MG63 (cell line): ENCODE measurements at regions not wholly inside any gene's neighbourhood (a gene's known extent, or its start where the extent isn't known, plus 50 kb on each side); places are given as distances from the start of the nearest gene placed in this dataset.

Experiments
- DNase-seq: peaks from one replicate; pipeline ENCODE4 v3.0.0-alpha.2; 2020
- H3K27me3 ChIP-seq: fragments of 250-450 bp; sonication (Bioruptor Pico); 2 replicates; pipeline ENCODE4 v1.5.1; 2020; ENCODE audit warnings: mild to moderate bottlenecking, moderate library complexity
- H3K36me3 ChIP-seq: fragments of 250-450 bp; sonication (Bioruptor Pico); 2 replicates; pipeline ENCODE4 v1.5.1; 2020; ENCODE audit warnings: mild to moderate bottlenecking, moderate library complexity
- H3K4me3 ChIP-seq: fragments of 250-450 bp; sonication (Bioruptor Pico); 2 replicates; pipeline ENCODE4 v1.5.1; 2020; ENCODE audit warnings: mild to moderate bottlenecking, moderate library complexity
- H3K9me3 ChIP-seq: fragments of 250-450 bp; sonication (Bioruptor Pico); 2 replicates; pipeline ENCODE4 v1.5.1; 2020; ENCODE audit warnings: mild to moderate bottlenecking, moderate library complexity

GRCh38 chr5:68352166-68352565 lies 136.6 kb downstream of the PIK3R1 start:
- Histone ChIP-seq H3K4me3 (no peak overlapping the region), H3K27me3 (no peaks in the 10 kb centered on the region), H3K9me3 (peaks cover 2% of the 10 kb centered on the region; the same call in 1 of the 2 replicates), H3K36me3 (no peaks in the 10 kb centered on the region)
- DNase-seq = no peak

DNA sequence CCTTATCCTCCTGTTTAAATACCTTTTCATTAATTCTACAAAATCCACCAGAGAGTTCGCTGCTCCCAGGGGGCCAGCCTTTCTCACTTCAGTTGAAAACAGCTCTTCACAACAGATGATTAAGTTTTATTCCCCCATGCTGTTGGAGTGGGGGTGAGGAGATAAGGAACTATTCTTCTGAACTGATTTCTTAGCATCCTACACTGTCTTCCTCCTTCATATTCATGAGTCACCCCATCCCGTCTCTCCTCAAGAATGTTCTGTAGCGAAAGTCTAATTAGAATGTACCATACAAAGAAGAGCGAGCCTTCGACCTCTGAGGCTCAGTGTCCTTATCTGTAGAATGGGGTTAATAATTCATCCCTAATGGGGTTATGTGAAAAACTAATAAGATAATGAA lies 138.0 kb downstream of the PIK3R1 start:
- Histone ChIP-seq H3K9me3 (peaks cover 2% of the 10 kb centered on the region; the same call in 1 of the 2 replicates), H3K36me3 (no peaks in the 10 kb centered on the region), H3K27me3 (no peaks in the 10 kb centered on the region), H3K4me3 (no peak overlapping the region)
- DNase-seq = no peak

DNA sequence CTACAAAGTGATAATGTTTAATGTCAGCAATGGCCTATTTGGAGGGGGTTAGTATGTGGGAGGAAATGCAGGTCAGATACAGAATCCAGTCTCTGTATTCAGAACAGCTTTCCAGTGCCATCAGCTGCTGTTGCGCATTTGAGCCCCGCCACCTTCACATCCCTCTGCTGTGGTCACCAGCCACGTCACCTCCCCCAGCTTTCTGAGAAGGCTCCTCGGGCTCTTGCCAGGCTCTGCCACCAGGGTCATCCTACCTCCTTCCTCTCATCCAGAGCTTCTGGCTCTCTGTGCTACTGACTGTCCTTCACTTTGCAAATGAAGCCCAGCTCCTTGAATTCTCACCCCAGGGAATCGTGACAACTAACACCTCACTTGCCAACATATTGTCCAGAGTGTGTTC lies 138.8 kb downstream of the PIK3R1 start:
- Histone ChIP-seq H3K27me3 (no peaks in the 10 kb centered on the region), H3K4me3 (no peak overlapping the region), H3K9me3 (no peaks in the 10 kb centered on the region), H3K36me3 (no peaks in the 10 kb centered on the region)
- DNase-seq = no peak

DNA sequence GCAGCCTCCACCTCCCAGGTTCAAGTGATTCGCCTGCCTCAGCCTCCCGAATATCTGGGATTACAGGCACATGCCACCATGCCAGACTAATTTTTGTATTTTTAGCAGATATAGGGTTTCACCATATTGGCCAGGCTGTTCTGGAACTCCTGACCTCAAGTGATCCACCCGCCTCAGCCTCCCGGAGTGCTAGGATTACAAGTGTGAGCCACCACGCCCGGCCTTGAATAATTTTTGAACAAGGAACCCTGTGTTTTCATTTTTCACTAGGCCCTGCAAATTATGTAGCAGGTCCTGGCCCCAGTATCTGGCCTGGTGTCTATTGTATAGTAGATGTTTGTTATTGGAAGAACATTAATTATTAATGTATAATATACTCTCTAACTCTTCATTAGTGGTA lies 140.7 kb downstream of the PIK3R1 start:
- Histone ChIP-seq H3K9me3 (no peaks in the 10 kb centered on the region), H3K4me3 (no peak overlapping the region), H3K27me3 (no peaks in the 10 kb centered on the region), H3K36me3 (no peaks in the 10 kb centered on the region)
- no peak for DNase-seq

DNA sequence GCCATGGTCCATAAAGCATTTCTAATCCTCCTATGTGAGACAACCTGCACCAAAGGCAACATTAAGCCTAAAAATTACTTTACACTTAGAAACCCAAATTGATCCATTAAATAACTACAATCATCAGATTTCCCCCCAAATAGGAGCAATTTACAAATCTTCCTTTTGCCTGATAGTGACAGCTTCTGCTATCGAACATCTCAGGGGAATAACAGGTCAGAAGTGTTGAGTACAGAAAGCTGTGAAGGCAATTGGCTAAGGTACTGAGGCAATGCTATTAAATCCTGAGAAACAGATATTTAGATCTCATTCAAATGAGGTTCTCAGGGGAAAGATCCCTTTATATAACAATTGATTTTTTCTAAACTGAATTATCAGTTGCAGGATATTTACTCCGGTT lies 141.1 kb downstream of the PIK3R1 start:
- DNase-seq = no peak
- Histone ChIP-seq H3K27me3 (no peaks in the 10 kb centered on the region), H3K9me3 (no peaks in the 10 kb centered on the region), H3K36me3 (no peaks in the 10 kb centered on the region), H3K4me3 (no peak overlapping the region)

DNA sequence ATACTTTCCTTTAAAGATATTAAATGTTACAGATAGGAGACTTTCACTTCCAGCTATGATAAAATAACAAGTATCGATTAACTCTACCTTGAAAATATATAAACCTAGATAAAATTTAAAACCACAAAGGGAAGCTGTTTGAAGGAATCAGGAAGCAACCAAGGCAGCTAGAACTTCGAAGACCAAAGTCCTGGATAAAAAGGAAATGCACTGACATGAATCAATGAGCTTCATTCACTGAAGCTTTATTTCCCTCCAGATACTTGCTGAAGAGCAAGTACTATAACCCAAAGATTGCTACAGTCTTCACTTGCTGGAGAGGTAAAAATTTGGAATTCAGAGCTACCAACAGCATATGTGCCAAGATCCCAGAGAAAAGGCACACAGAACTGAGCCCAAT lies 144.1 kb downstream of the PIK3R1 start:
- Histone ChIP-seq H3K27me3 (no peaks in the 10 kb centered on the region), H3K36me3 (no peaks in the 10 kb centered on the region), H3K9me3 (no peaks in the 10 kb centered on the region), H3K4me3 (no peak overlapping the region)
- DNase-seq = no peak

DNA sequence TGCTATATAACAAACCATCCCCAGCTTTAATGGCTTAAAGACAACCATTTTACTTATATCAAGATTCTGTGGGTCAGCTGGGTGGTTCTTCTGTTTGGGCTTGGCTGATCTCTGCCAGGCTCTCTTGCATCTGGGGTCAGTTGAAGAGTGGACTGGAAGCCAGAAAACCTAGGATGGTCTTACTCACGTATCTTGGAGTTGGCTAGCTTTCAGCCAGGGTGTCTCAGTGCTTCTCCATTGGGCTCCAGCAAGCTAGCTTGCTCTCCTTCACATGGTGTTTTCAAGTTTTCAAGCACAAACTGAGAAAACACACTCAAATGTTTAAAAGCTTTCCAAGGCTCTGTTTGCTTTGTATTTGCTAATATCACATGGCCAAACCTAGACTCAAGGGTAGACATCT lies 146.8 kb downstream of the PIK3R1 start:
- DNase-seq = no peak

DNA sequence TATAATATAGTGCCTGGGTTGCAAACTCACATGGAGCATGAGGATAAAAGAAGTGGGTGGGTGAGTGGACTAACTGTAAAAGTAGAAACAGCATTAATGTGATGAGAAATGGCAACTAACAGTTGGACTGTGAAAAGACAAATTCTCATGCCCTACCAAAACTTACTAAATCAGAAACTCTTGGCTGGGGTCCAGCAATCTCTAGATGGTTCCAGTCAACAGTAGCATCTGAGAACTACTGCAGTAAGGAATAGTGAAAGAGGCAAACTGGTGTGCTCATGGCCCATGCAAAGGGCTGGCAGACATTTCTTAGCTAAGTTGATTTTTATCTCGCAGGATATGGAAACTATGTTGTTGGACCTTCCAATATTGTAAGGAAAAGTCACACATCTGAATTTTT lies 150.3 kb downstream of the PIK3R1 start:
- Histone ChIP-seq H3K27me3 (no peaks in the 10 kb centered on the region), H3K4me3 (no peak overlapping the region), H3K36me3 (no peaks in the 10 kb centered on the region), H3K9me3 (no peaks in the 10 kb centered on the region)
- DNase-seq = no peak

More for the DNA sequence above, 146.8 kb downstream of the PIK3R1 start:
- Histone ChIP-seq H3K36me3 (no peaks in the 10 kb centered on the region), H3K9me3 (no peaks in the 10 kb centered on the region), H3K27me3 (no peaks in the 10 kb centered on the region), H3K4me3 (no peak overlapping the region)

- DNase-seq = no peak
- Histone ChIP-seq H3K27me3 (no peaks in the 10 kb centered on the region), H3K4me3 (no peak overlapping the region), H3K9me3 (no peaks in the 10 kb centered on the region), H3K36me3 (no peaks in the 10 kb centered on the region)
These were observed 151.7 kb downstream of the PIK3R1 start for GRCh38 chr5:68367287-68367686.

DNA sequence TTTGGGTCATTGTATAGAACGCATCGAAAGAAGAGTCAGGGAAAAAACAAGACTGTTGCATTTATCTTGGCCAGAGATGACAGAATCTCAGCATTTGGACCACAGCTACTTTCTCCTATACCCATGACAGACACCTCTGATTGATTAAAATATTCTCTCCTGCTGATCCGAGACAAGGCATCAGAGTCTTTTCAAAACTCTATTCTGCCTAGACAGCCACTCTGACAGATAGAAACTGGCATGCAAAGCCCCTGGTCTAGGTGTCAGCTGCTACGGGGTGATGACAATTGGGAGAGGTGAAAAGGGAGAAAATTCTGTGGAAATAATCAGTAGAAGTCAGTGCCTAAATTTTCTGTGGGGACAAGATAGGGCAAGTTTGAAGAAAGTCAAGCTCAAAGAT lies 152.2 kb downstream of the PIK3R1 start:
- Histone ChIP-seq H3K27me3 (no peaks in the 10 kb centered on the region), H3K4me3 (no peak overlapping the region), H3K36me3 (no peaks in the 10 kb centered on the region), H3K9me3 (no peaks in the 10 kb centered on the region)
- no peak for DNase-seq

DNA sequence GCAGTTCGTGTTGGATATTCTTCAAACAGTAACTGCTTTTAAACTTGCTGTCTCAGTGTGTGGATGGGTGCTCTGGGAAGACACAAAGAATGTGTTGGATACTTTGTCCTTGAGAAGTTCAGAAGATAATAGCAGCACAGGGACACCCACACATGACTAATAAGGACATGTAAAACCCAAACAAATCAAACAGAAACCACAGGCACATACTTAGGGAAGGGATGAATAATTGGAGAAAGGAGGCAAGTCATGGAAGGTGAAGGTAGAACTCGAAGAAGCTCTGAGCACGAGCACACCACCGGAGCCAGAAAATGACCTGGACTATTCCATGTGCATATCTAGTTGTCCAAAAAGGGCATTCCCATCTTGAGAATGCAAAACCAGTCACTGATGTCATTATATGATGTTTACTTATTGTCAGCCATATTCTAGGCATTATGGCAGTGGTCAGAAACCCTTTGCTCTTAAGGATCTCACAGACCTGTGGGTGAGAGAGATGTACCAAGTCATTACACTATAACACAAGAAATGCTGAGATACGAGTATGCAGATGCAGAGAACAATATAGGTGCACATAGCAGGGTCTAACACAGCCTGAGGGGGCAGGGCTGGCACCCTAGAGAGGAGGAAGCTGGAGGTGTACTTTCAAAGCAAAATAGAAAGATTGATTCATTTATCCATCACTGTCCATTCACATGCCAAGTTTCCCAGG lies 152.9 kb downstream of the PIK3R1 start:
- Histone ChIP-seq H3K27me3 (no peaks in the 10 kb centered on the region), H3K4me3 (no peak overlapping the region), H3K9me3 (no peaks in the 10 kb centered on the region), H3K36me3 (no peaks in the 10 kb centered on the region)
- no peak for DNase-seq

GRCh38 chr5:68369023-68369359 lies 153.4 kb downstream of the PIK3R1 start:
- Histone ChIP-seq H3K27me3 (no peaks in the 10 kb centered on the region), H3K36me3 (no peaks in the 10 kb centered on the region), H3K4me3 (no peak overlapping the region), H3K9me3 (no peaks in the 10 kb centered on the region)
- no peak for DNase-seq

- Histone ChIP-seq H3K9me3 (no peaks in the 10 kb centered on the region), H3K4me3 (no peak overlapping the region), H3K36me3 (no peaks in the 10 kb centered on the region), H3K27me3 (no peaks in the 10 kb centered on the region)
- no peak for DNase-seq
These were observed 154.0 kb downstream of the PIK3R1 start for GRCh38 chr5:68369457-68370125.

DNA sequence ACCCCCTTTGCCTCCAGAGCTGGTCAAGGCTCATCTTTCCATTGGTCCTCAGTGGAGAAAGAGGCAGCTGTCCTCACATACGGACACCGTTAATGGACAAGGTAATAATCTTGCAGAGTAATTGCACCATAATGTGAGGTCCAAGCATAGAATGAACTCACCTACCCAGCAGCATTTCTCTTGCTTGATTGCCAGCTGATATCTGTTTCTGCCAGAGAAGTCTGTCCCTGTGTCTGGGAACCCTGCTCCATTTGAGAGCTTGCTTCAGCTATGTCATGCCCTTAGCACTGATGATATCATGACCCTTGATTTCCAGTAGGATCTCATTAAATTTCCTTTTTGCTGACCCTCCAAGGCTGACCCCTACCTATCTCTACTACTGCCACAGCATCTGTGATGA lies 154.6 kb downstream of the PIK3R1 start:
- Histone ChIP-seq H3K36me3 (no peaks in the 10 kb centered on the region), H3K9me3 (no peaks in the 10 kb centered on the region), H3K4me3 (no peak overlapping the region), H3K27me3 (no peaks in the 10 kb centered on the region)
- no peak for DNase-seq

GRCh38 chr5:68371607-68372006 lies 156.1 kb downstream of the PIK3R1 start:
- Histone ChIP-seq H3K36me3 (no peaks in the 10 kb centered on the region), H3K27me3 (no peaks in the 10 kb centered on the region), H3K4me3 (no peak overlapping the region), H3K9me3 (no peaks in the 10 kb centered on the region)
- no peak for DNase-seq

GRCh38 chr5:68372161-68372560 lies 156.6 kb downstream of the PIK3R1 start:
- Histone ChIP-seq H3K36me3 (no peaks in the 10 kb centered on the region), H3K4me3 (no peak overlapping the region), H3K27me3 (no peaks in the 10 kb centered on the region), H3K9me3 (no peaks in the 10 kb centered on the region)
- DNase-seq = no peak

- H3K4me3 ChIP-seq = no peak overlapping the region
- H3K36me3 ChIP-seq = no peaks in the 10 kb centered on the region
- DNase-seq = no peak
- no peaks in the 10 kb centered on the region for H3K27me3 ChIP-seq
- H3K9me3 ChIP-seq = no peaks in the 10 kb centered on the region
These were observed 157.5 kb downstream of the PIK3R1 start for GRCh38 chr5:68373050-68373449.

DNA sequence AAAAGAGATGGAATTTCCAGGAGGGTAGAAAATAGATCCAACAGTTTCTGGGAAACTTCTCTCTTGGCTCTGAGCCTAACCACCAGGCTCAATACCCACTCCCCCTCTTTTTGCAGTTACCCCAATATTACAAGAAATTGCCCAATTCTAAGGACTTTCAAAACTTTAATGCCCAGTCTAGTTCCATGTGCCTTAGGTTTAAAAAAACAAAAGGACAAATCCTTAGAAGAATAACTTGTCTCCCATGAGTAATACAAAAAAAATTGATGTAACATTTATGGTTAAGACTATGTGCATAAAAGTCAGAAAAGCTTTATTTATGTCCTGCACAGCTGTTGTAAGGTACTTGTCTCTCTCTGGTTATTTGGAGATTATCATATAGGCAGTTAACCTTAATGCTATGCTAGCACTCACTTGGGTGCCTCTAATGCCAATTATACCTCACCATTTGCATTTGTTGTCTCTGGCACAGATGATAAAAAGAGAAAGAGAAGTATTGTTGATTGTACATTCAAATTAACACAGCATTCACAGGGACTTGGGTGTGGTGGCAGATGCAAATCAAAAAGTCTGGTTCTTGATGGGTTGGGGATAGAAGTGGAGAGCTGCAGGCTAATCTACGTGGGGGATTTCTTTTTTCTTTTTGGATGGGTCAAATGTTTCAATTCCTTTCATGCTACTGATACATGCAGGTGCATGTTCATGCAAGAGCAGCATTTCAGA lies 159.4 kb downstream of the PIK3R1 start:
- H3K4me3 ChIP-seq = no peak overlapping the region
- no peaks in the 10 kb centered on the region for H3K36me3 ChIP-seq
- DNase-seq = no peak
- no peaks in the 10 kb centered on the region for H3K27me3 ChIP-seq
- no peaks in the 10 kb centered on the region; the same call in 1 of the 2 replicates for H3K9me3 ChIP-seq
